Endothelial cell of umbilical vein (primary cell): ENCODE measurements at regions not wholly inside any gene's neighbourhood (a gene's known extent, or its start where the extent isn't known, plus 50 kb on each side); places are given as distances from the start of the nearest gene placed in this dataset.

Source experiments
- EZH2 ChIP-seq: IDR thresholded peaks from 2 replicates; pipeline ENCODE4 v1.6.1; 2012; ENCODE audit warnings: borderline replicate concordance, low read depth, mild to moderate bottlenecking, moderate library complexity, low read length, inconsistent platforms; ENCODE audit not compliant: severe bottlenecking
- FOS ChIP-seq: IDR thresholded peaks from 2 replicates; pipeline ENCODE4 v1.6.1; 2011; ENCODE audit warnings: mild to moderate bottlenecking, low read length, moderate library complexity, borderline replicate concordance; ENCODE audit not compliant: insufficient read depth
- JUN ChIP-seq: IDR thresholded peaks from 2 replicates; pipeline ENCODE4 v1.6.1; 2011; ENCODE audit warnings: borderline replicate concordance, low read depth; ENCODE audit not compliant: insufficient read length, insufficient read depth
- MYC ChIP-seq: IDR thresholded peaks from one replicate; pipeline ENCODE4 v1.6.1; 2011; ENCODE audit warnings: mild to moderate bottlenecking, low read depth, low read length
- POLR2A ChIP-seq: IDR thresholded peaks from 2 replicates; pipeline ENCODE4 v1.6.1; 2012; ENCODE audit warnings: low read depth, mild to moderate bottlenecking, control low read depth, low read length
- POLR2AphosphoS5 ChIP-seq: IDR thresholded peaks from 2 replicates; pipeline ENCODE4 v1.6.1; 2012; ENCODE audit warnings: low read depth, mild to moderate bottlenecking, control low read depth, low read length, moderate library complexity; ENCODE audit not compliant: insufficient read depth
- TF ChIP-seq, protein P1 (sequence below), 2 donors: IDR thresholded peaks; 1 replicate in 1 of 2; 2 replicates in 1 of 2; pipeline ENCODE4 v1.5.1; 2011; ENCODE audit warnings: low read length in 2 of 2, mild to moderate bottlenecking in 2 of 2, moderate library complexity in 2 of 2, control low read depth in 1 of 2, inconsistent platforms in 1 of 2, low read depth in 1 of 2; ENCODE audit not compliant: insufficient read depth in 1 of 2; ENCODE audit errors: extremely low read depth in 1 of 2
- TF ChIP-seq, protein P2 (sequence below): IDR thresholded peaks from 2 replicates; pipeline ENCODE4 v1.6.1; 2011; ENCODE audit not compliant: insufficient read depth, insufficient read length

DNA sequence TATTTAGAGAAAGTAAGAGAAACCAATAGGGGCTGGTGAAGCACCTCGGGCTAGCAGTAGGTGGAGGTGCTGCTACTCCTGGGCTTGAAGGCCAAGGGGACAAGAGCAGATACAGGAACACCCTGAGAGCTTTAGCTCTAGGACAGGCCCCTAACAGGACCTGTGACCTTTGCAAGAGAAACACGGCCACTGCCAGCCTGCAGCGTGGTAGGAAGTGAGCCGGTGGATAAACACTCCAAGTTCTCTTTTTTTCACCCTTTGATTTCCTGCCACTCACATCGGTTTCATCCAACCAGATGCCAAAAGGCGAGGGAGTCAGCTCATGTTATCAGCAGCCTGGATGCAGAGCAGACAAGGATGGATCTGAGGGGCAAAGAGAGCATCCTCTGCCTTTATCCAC is 66.8 kb upstream of the SPRED2 start:
- TF ChIP-seq, protein P1, sequence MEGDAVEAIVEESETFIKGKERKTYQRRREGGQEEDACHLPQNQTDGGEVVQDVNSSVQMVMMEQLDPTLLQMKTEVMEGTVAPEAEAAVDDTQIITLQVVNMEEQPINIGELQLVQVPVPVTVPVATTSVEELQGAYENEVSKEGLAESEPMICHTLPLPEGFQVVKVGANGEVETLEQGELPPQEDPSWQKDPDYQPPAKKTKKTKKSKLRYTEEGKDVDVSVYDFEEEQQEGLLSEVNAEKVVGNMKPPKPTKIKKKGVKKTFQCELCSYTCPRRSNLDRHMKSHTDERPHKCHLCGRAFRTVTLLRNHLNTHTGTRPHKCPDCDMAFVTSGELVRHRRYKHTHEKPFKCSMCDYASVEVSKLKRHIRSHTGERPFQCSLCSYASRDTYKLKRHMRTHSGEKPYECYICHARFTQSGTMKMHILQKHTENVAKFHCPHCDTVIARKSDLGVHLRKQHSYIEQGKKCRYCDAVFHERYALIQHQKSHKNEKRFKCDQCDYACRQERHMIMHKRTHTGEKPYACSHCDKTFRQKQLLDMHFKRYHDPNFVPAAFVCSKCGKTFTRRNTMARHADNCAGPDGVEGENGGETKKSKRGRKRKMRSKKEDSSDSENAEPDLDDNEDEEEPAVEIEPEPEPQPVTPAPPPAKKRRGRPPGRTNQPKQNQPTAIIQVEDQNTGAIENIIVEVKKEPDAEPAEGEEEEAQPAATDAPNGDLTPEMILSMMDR (IDR thresholded peaks at IDR 0.05; ENCODE audit: extremely low read depth in 1 of 2, insufficient read depth in 1 of 2, low read depth in 1 of 2, low read length in 2 of 2), result no peak
- TF ChIP-seq, protein P2, sequence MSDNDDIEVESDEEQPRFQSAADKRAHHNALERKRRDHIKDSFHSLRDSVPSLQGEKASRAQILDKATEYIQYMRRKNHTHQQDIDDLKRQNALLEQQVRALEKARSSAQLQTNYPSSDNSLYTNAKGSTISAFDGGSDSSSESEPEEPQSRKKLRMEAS, result no peak
- no peak for TF ChIP-seq POLR2AphosphoS5
- no peak for TF ChIP-seq POLR2A
- TF ChIP-seq FOS, result no peak
- no peak for TF ChIP-seq MYC
- TF ChIP-seq EZH2, result no peak
- no peak for TF ChIP-seq JUN
